ENCODE measurements at regions not wholly inside any gene's neighbourhood (a gene's known extent, or its start where the extent isn't known, plus 50 kb on each side); places are given as distances from the start of the nearest gene placed in this dataset.

- no peaks in the 10 kb centered on the region for H3K27me3 ChIP-seq (ENCODE audit: control insufficient read depth, insufficient read depth, low read length)
- peaks cover 13% of the 10 kb centered on the region for H3K4me1 ChIP-seq (ENCODE audit: control insufficient read depth, insufficient read depth, low read length)
- no peak overlapping the region for H3K9ac ChIP-seq (ENCODE audit: low read depth, low read length)
- H3K4me3 ChIP-seq (ENCODE audit: low read depth, low read length): no peak overlapping the region
- H3K9me3 ChIP-seq (ENCODE audit: control insufficient read depth, insufficient read depth, low read length): no peaks in the 10 kb centered on the region
- H3K36me3 ChIP-seq (ENCODE audit: control insufficient read depth, insufficient read depth, low read length): no peaks in the 10 kb centered on the region
These were observed 168.3 kb downstream of the NR4A2 start for GRCh38 chr2:156164091-156164720.

DNA sequence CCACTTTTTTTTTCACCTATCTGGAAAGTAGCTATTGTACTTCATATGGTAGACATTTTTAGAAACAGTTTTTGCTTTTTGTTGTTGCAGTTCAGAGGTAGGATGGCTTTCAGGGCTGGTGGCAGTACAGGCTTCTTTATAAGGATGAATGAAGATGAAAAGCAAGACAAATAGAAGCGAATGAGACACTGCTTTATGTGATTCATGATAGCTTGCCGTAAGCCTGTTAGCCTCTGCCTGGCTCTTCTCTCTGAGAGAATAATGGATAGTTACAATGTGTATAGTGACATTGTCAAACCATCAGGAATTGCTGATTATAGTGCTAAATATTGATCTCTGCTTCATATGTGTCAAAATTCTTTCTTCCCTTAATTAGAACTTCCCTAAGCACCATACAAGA is 173.7 kb downstream of the NR4A2 start:
- H3K4me3 ChIP-seq (ENCODE audit: low read depth, low read length): no peak overlapping the region
- H3K4me1 ChIP-seq (ENCODE audit: control insufficient read depth, insufficient read depth, low read length): peaks cover 11% of the 10 kb centered on the region
- H3K9ac ChIP-seq (ENCODE audit: low read depth, low read length): no peak overlapping the region
- H3K9me3 ChIP-seq (ENCODE audit: control insufficient read depth, insufficient read depth, low read length): no peaks in the 10 kb centered on the region
- no peaks in the 10 kb centered on the region for H3K36me3 ChIP-seq (ENCODE audit: control insufficient read depth, insufficient read depth, low read length)
- no peaks in the 10 kb centered on the region for H3K27me3 ChIP-seq (ENCODE audit: control insufficient read depth, insufficient read depth, low read length)

- Histone ChIP-seq H3K27me3 (ENCODE audit: control insufficient read depth, insufficient read depth, low read length) (no peaks in the 10 kb centered on the region), H3K9ac (ENCODE audit: low read depth, low read length) (no peak overlapping the region), H3K36me3 (ENCODE audit: control insufficient read depth, insufficient read depth, low read length) (no peaks in the 10 kb centered on the region), H3K4me3 (ENCODE audit: low read depth, low read length) (no peak overlapping the region), H3K9me3 (ENCODE audit: control insufficient read depth, insufficient read depth, low read length) (no peaks in the 10 kb centered on the region), H3K4me1 (ENCODE audit: control insufficient read depth, insufficient read depth, low read length) (peaks cover 11% of the 10 kb centered on the region)
These were observed 174.9 kb downstream of the NR4A2 start for GRCh38 chr2:156157670-156158069.

DNA sequence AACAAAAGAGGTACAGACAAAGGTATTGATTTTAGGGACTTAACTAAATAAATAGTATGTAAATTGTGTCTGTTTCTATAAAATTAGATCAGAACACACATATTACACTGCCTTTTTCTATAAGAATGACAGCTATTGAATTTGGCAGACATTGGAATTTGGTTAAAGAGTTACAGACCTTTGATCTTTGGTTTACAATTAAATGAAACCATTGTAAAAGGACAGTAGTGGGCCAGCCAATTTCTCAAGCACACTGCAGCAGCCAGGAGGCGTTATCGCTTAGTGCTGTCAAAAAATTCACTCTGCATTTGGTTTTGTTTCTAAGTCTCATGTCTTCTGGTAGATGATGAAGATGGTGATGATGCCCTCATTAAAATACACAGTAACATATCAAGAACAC is 175.9 kb downstream of the NR4A2 start:
- Histone ChIP-seq H3K27me3 (ENCODE audit: control insufficient read depth, insufficient read depth, low read length) (no peaks in the 10 kb centered on the region), H3K36me3 (ENCODE audit: control insufficient read depth, insufficient read depth, low read length) (no peaks in the 10 kb centered on the region), H3K4me3 (ENCODE audit: low read depth, low read length) (no peak overlapping the region), H3K9me3 (ENCODE audit: control insufficient read depth, insufficient read depth, low read length) (no peaks in the 10 kb centered on the region), H3K4me1 (ENCODE audit: control insufficient read depth, insufficient read depth, low read length) (peaks cover 11% of the 10 kb centered on the region), H3K9ac (ENCODE audit: low read depth, low read length) (no peak overlapping the region)

DNA sequence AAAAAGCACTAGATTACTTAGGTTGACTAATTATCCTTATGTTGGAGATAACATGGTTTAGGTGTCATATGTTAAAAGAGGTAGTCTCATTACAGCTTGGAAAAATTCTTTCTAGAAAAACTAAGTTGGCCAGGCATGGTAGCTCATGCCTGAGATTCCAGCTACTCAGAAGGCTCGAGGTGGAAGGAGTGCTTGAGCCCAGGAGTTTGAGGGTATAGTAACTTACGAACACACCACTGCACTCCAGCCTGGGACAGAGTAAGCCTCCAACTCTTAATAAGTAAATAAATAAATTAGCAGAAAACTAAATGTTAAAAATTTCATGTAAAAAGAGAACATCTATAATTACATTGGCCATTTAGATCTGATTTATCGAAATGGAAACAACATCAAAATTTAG is 177.2 kb downstream of the NR4A2 start:
- Histone ChIP-seq H3K4me3 (ENCODE audit: low read depth, low read length) (no peak overlapping the region), H3K9ac (ENCODE audit: low read depth, low read length) (no peak overlapping the region), H3K36me3 (ENCODE audit: control insufficient read depth, insufficient read depth, low read length) (no peaks in the 10 kb centered on the region), H3K4me1 (ENCODE audit: control insufficient read depth, insufficient read depth, low read length) (peaks cover 11% of the 10 kb centered on the region), H3K9me3 (ENCODE audit: control insufficient read depth, insufficient read depth, low read length) (no peaks in the 10 kb centered on the region), H3K27me3 (ENCODE audit: control insufficient read depth, insufficient read depth, low read length) (no peaks in the 10 kb centered on the region)

GRCh38 chr2:156151351-156151750 is 181.2 kb downstream of the NR4A2 start:
- Histone ChIP-seq H3K4me3 (ENCODE audit: low read depth, low read length) (no peak overlapping the region), H3K9me3 (ENCODE audit: control insufficient read depth, insufficient read depth, low read length) (no peaks in the 10 kb centered on the region), H3K9ac (ENCODE audit: low read depth, low read length) (no peak overlapping the region), H3K27me3 (ENCODE audit: control insufficient read depth, insufficient read depth, low read length) (no peaks in the 10 kb centered on the region), H3K4me1 (ENCODE audit: control insufficient read depth, insufficient read depth, low read length) (peaks cover 6% of the 10 kb centered on the region), H3K36me3 (ENCODE audit: control insufficient read depth, insufficient read depth, low read length) (no peaks in the 10 kb centered on the region)

GRCh38 chr2:156147594-156148330 is 184.8 kb downstream of the NR4A2 start:
- Histone ChIP-seq H3K27me3 (ENCODE audit: control insufficient read depth, insufficient read depth, low read length) (no peaks in the 10 kb centered on the region), H3K36me3 (ENCODE audit: control insufficient read depth, insufficient read depth, low read length) (no peaks in the 10 kb centered on the region), H3K4me3 (ENCODE audit: low read depth, low read length) (no peak overlapping the region), H3K4me1 (ENCODE audit: control insufficient read depth, insufficient read depth, low read length) (no peaks in the 10 kb centered on the region), H3K9me3 (ENCODE audit: control insufficient read depth, insufficient read depth, low read length) (no peaks in the 10 kb centered on the region), H3K9ac (ENCODE audit: low read depth, low read length) (no peak overlapping the region)

DNA sequence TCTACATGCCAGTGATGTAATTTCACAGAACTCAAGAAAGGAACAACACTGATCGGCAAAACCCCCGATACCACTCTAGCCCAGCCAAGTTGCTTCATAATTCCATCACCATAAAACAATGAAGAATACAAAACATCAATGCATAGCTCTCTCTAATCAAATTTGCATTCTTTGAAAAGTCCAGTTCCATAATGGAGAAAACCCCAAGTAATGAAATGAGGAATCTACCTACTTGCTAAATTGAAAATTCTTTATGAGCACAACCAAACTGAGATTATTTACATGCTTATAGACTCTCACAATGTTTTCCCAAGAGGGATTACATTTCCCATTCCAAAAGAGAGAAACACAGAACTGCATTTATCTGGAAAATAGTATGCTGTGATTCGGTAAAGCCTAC is 186.5 kb downstream of the NR4A2 start:
- Histone ChIP-seq H3K27me3 (ENCODE audit: control insufficient read depth, insufficient read depth, low read length) (no peaks in the 10 kb centered on the region), H3K36me3 (ENCODE audit: control insufficient read depth, insufficient read depth, low read length) (no peaks in the 10 kb centered on the region), H3K9me3 (ENCODE audit: control insufficient read depth, insufficient read depth, low read length) (no peaks in the 10 kb centered on the region), H3K4me3 (ENCODE audit: low read depth, low read length) (no peak overlapping the region), H3K9ac (ENCODE audit: low read depth, low read length) (no peak overlapping the region), H3K4me1 (ENCODE audit: control insufficient read depth, insufficient read depth, low read length) (no peaks in the 10 kb centered on the region)

DNA sequence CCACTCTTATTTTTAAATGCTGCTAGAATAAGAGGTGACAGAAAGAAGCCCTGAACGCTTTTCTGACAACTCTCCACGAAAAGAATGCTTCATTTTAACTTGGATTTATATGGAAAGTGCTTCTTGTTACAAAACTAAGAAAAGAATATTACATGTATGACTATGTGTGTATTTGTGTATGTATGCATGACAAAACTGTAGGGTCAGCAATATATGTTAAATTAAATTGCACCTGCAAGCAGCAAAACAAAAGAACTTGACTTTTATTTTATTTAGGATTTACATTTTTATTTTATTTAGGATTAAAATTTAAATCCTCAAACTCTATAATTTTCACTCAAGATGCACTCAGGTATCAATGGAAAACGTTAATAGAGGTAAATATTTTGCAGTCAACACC is 187.1 kb downstream of the NR4A2 start:
- H3K9ac ChIP-seq (ENCODE audit: low read depth, low read length): no peak overlapping the region
- no peak overlapping the region for H3K4me3 ChIP-seq (ENCODE audit: low read depth, low read length)
- no peaks in the 10 kb centered on the region for H3K27me3 ChIP-seq (ENCODE audit: control insufficient read depth, insufficient read depth, low read length)
- H3K36me3 ChIP-seq (ENCODE audit: control insufficient read depth, insufficient read depth, low read length): no peaks in the 10 kb centered on the region
- no peaks in the 10 kb centered on the region for H3K9me3 ChIP-seq (ENCODE audit: control insufficient read depth, insufficient read depth, low read length)
- H3K4me1 ChIP-seq (ENCODE audit: control insufficient read depth, insufficient read depth, low read length): no peaks in the 10 kb centered on the region

DNA sequence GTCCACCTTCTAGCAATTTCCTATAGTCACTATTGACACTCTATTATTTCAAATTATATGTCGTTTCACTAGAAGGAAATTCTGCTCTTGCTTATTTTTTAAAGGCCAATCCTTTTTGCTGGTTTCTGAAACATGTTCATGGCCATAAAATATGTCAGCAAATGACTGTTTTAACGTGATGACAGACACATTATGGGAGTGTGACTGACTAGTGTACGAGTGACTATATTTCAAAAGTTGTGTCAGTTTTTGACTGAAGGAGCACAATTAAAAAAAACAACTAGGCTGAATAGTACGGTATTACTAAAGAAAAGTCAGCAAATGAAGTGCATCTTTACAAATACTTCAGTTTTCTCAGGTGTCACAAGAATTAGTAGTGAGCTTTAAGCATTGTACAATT is 196.0 kb downstream of the NR4A2 start:
- no peaks in the 10 kb centered on the region for H3K36me3 ChIP-seq (ENCODE audit: control insufficient read depth, insufficient read depth, low read length)
- H3K9ac ChIP-seq (ENCODE audit: low read depth, low read length): no peak overlapping the region
- H3K27me3 ChIP-seq (ENCODE audit: control insufficient read depth, insufficient read depth, low read length): no peaks in the 10 kb centered on the region
- H3K9me3 ChIP-seq (ENCODE audit: control insufficient read depth, insufficient read depth, low read length): no peaks in the 10 kb centered on the region
- H3K4me3 ChIP-seq (ENCODE audit: low read depth, low read length): no peak overlapping the region
- no peaks in the 10 kb centered on the region for H3K4me1 ChIP-seq (ENCODE audit: control insufficient read depth, insufficient read depth, low read length)

GRCh38 chr2:156134887-156135286 is 197.6 kb downstream of the NR4A2 start:
- Histone ChIP-seq H3K9me3 (ENCODE audit: control insufficient read depth, insufficient read depth, low read length) (no peaks in the 10 kb centered on the region), H3K27me3 (ENCODE audit: control insufficient read depth, insufficient read depth, low read length) (no peaks in the 10 kb centered on the region), H3K9ac (ENCODE audit: low read depth, low read length) (no peak overlapping the region), H3K36me3 (ENCODE audit: control insufficient read depth, insufficient read depth, low read length) (no peaks in the 10 kb centered on the region), H3K4me3 (ENCODE audit: low read depth, low read length) (no peak overlapping the region), H3K4me1 (ENCODE audit: control insufficient read depth, insufficient read depth, low read length) (no peaks in the 10 kb centered on the region)

- Histone ChIP-seq H3K27me3 (ENCODE audit: control insufficient read depth, insufficient read depth, low read length) (no peaks in the 10 kb centered on the region), H3K4me3 (ENCODE audit: low read depth, low read length) (no peak overlapping the region), H3K9me3 (ENCODE audit: control insufficient read depth, insufficient read depth, low read length) (no peaks in the 10 kb centered on the region), H3K4me1 (ENCODE audit: control insufficient read depth, insufficient read depth, low read length) (no peaks in the 10 kb centered on the region), H3K36me3 (ENCODE audit: control insufficient read depth, insufficient read depth, low read length) (no peaks in the 10 kb centered on the region), H3K9ac (ENCODE audit: low read depth, low read length) (no peak overlapping the region)
These were observed 199.6 kb downstream of the NR4A2 start for GRCh38 chr2:156132941-156133340.

All from iPS-15b (cell line).